ENCODE measurements at regions not wholly inside any gene's neighbourhood (a gene's known extent, or its start where the extent isn't known, plus 50 kb on each side); places are given as distances from the start of the nearest gene placed in this dataset.

DNA sequence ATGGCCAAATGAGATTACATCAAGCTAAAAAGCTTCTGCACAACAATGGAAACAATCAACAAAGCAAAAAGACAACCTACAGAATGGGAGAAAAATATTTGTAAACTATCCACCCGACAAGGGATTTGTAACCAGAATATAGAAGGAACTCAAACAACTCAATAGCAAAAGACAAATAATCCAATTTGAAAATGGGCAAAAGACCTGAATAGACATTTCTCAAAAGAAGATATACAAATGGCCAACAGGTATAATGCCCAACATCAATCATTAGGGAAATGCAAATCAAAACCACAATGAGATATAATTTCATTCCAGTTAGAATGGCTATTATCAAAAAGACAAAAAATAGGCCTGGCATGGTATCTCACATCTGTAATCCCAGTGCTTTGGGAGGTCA is 140.0 kb downstream of the GLUL start:
- TF ChIP-seq, protein P1, sequence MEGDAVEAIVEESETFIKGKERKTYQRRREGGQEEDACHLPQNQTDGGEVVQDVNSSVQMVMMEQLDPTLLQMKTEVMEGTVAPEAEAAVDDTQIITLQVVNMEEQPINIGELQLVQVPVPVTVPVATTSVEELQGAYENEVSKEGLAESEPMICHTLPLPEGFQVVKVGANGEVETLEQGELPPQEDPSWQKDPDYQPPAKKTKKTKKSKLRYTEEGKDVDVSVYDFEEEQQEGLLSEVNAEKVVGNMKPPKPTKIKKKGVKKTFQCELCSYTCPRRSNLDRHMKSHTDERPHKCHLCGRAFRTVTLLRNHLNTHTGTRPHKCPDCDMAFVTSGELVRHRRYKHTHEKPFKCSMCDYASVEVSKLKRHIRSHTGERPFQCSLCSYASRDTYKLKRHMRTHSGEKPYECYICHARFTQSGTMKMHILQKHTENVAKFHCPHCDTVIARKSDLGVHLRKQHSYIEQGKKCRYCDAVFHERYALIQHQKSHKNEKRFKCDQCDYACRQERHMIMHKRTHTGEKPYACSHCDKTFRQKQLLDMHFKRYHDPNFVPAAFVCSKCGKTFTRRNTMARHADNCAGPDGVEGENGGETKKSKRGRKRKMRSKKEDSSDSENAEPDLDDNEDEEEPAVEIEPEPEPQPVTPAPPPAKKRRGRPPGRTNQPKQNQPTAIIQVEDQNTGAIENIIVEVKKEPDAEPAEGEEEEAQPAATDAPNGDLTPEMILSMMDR (tag by site-specific recombination; IDR thresholded peaks at IDR 0.05): no peak
- TF ChIP-seq, protein P2, sequence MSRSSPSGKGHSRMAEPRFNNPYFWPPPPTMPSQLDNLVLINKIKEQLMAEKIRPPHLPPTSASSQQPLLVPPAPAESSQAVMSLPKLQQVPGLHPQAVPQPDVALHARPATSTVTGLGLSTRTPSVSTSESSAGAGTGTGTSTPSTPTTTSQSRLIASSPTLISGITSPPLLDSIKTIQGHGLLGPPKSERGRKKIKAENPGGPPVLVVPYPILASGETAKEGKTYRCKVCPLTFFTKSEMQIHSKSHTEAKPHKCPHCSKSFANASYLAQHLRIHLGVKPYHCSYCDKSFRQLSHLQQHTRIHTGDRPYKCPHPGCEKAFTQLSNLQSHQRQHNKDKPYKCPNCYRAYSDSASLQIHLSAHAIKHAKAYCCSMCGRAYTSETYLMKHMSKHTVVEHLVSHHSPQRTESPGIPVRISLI (tag by site-specific recombination; IDR thresholded peaks at IDR 0.05): no peak
- TF ChIP-seq, protein P3, sequence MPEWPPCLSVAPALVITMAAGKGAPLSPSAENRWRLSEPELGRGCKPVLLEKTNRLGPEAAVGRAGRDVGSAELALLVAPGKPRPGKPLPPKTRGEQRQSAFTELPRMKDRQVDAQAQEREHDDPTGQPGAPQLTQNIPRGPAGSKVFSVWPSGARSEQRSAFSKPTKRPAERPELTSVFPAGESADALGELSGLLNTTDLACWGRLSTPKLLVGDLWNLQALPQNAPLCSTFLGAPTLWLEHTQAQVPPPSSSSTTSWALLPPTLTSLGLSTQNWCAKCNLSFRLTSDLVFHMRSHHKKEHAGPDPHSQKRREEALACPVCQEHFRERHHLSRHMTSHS (tag by site-specific recombination; IDR thresholded peaks at IDR 0.05): no peak
- TF ChIP-seq GFI1B (tag by site-specific recombination; IDR thresholded peaks at IDR 0.05) (no peak), ZNF837 (tag by site-specific recombination; IDR thresholded peaks at IDR 0.05) (no peak), ZBTB8A (tag by site-specific recombination; IDR thresholded peaks at IDR 0.05) (no peak), TRIM28 (IDR thresholded peaks at IDR 0.05; ENCODE audit: borderline replicate concordance, low read length) (no peak), OVOL3 (tag by site-specific recombination; IDR thresholded peaks at IDR 0.05) (no peak), ZNF311 (tag by site-specific recombination; IDR thresholded peaks at IDR 0.05; ENCODE audit: borderline replicate concordance) (no peak)

Measured in HEK293 (cell line).